ENCODE measurements at regions not wholly inside any gene's neighbourhood (a gene's known extent, or its start where the extent isn't known, plus 50 kb on each side); places are given as distances from the start of the nearest gene placed in this dataset.

- TF ChIP-seq CTCF (IDR thresholded peaks at IDR 0.05; ENCODE audit: insufficient read depth, low read depth, low read length) = no peak
- TF ChIP-seq EZH2 (IDR thresholded peaks at IDR 0.05; ENCODE audit: insufficient read depth, low read length) = no peak
Measured at GRCh38 chr16:86752582-86753175, 174.3 kb downstream of the FOXL1 start.

Data from astrocyte (in vitro differentiated cells and primary cell).